GM18498 (cell line): ENCODE measurements at regions not wholly inside any gene's neighbourhood (a gene's known extent, or its start where the extent isn't known, plus 50 kb on each side); places are given as distances from the start of the nearest gene placed in this dataset.

Experiments
- ATAC-seq: cut with Tn5 transposase; IDR thresholded peaks from one replicate; pipeline ENCODE4 v1.9.1; 2021; ENCODE audit warnings: mild to moderate bottlenecking, moderate library complexity; ENCODE audit not compliant: unreplicated experiment

DNA sequence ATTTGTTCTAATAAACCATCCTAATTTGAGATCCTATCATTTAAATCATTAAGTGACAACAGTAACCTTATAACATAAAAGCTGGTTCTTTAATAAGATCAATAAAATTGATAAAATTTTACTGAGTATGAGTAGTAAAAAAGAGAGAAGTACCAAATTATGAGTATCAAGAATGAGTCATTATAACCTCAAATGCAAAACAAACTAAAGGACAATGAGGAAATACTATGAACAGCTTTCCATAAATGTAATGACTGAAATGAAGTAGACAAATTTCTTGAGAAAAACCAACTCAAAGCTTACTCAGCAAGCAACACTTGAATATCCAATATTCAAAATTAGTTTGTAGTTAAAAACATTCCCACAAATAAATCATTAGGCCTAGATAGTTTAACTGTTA lies 433.0 kb downstream of the ZEB2 start:
- no peak for ATAC-seq

GRCh38 chr2:144085016-144085415 lies 434.9 kb downstream of the ZEB2 start:
- ATAC-seq, result no peak

GRCh38 chr2:144084114-144084661 lies 435.7 kb downstream of the ZEB2 start:
- no peak for ATAC-seq

- ATAC-seq, result no peak
Measured at GRCh38 chr2:144083211-144083610, 436.7 kb downstream of the ZEB2 start.

GRCh38 chr2:144082777-144083176 lies 437.1 kb downstream of the ZEB2 start:
- ATAC-seq, result no peak

DNA sequence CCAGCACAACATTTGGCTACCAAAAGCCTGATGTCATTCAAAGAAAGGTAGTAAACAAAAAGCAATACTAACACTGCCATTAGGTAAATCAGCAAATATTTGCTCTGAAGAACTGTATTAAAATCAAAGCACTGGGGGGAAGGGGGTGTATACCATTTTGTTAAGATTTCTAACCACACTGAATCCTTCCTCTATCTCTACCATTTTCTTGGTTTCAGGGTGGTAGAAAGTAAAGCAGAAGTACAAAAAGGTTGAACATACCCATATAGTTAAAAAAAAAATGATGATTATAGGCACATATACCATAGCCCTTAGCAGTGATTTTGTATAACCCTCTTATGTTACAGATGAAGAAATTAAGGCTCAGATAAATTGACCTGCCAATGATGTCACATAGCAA lies 437.6 kb downstream of the ZEB2 start:
- ATAC-seq, result no peak

GRCh38 chr2:144081272-144081671 lies 438.6 kb downstream of the ZEB2 start:
- no peak for ATAC-seq

GRCh38 chr2:144079803-144080202 lies 440.1 kb downstream of the ZEB2 start:
- ATAC-seq, result no peak

DNA sequence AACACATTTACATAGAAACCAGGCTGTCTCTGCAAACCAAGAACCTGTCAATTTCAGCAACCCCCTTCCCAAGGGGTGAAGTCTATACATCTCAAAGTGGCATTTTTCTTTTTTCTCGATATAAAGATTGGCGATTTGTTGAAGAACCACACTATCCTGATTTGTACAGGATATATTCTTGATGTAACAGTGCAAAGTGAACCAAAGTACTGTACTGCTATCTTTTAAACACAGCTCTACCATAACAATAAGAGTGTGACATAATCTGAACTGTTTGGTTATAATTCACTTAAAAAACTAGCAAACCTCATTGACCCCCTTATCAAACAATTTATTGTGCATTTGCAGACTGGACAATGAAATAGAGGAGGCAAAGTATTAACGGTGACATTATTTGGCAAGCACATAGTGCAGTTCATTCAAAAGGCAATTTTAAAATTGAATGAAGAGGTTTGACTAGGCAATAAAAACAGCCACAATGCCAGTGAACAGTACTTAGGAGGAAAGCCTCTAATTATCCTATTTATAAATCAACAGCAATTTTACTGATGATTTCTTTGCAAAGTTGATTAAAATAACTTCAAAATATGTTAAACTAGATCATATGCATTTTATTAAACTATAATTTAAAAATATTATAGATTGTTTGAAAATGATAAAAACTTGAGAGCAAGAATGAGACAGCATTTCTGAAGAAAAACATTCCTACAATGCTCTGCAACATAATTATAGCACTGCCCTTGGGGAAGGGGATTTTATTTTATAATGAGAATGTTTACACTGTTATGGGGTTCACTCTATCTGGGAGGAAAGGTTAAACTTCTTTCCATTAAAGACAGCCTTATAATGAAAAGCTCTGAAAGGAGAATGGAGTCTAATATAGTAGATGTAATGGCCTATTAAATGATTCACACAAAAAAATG lies 440.9 kb downstream of the ZEB2 start:
- no peak for ATAC-seq

- ATAC-seq, result no peak
Measured at GRCh38 chr2:144078106-144078505, 441.8 kb downstream of the ZEB2 start.

DNA sequence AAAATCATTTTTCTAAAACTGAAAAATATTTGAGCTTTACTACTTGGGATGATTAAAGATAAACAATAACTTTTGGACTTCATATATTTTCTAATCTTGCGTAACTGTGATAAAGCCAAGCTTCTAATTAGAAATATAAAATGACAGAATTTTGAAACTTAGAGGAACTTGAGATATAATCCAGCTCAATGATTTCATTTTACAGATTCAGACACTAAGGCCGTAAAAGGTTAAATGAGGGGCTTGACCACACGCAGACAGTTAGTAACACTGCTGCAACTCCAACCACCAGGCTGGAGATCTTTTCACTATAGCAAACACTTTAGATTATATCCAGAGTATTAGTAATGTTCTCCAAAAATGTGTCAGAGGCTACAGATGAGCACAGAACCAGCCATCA lies 445.5 kb downstream of the ZEB2 start:
- no peak for ATAC-seq

GRCh38 chr2:144071461-144071860 lies 448.5 kb downstream of the ZEB2 start:
- ATAC-seq, result no peak

- ATAC-seq, result no peak
Measured at GRCh38 chr2:144067506-144067905, 452.4 kb downstream of the ZEB2 start.

DNA sequence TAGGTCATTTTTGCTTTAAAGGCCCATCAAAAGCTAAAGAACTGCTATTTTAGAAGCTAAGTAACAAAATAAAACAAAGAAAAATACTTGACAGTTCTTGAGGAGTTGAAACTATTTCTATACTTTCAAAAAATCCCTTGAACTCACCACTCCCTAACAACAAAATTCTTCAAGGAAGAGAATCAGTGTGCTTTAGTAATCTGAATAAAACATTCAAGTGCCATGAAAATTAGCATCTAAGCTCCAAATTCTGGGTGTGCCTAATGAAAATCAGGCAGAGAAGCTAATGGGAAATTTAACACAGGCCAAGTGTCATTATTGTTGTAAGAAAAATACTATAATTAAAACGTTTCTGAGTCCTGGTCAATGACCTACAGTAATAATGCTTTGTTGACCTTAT lies 456.3 kb downstream of the ZEB2 start:
- no peak for ATAC-seq

DNA sequence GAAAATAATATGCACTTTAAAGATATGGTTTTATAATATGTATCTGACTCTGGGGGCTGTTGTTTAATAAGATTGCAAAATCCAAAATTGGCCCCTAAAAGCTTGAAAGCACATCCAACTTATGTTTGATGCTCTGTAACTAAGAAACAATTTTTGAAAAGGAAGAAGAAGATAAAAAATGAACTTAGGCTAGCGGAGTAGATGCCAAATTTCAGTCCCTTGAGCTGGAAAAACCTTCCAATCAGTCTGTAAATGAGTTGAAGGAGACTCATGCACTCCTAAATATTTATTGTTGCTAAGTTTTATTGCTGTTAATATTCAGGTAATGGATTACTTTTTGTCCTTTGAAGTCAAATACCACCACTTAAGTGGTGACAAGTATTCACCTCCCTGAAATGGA lies 465.0 kb downstream of the ZEB2 start:
- no peak for ATAC-seq

DNA sequence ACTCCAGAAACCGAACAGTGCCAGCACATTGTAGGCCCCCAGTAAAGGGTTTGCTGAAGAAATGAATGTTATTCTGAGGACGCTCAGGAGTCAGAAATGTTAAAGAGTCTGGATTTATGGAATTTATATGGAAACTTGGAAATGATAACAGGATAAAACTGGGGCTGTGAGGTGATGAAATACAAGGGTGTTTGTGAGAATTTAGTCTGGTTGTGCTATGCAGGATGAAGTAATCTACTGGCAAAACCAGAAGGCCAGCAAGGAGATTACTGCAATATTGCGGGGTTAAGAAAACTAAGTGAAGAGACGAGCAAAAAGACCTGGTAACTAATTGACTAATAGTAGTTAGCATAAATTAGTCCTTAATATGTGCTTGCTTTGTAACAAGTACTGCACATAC lies 467.8 kb downstream of the ZEB2 start:
- ATAC-seq, result no peak

DNA sequence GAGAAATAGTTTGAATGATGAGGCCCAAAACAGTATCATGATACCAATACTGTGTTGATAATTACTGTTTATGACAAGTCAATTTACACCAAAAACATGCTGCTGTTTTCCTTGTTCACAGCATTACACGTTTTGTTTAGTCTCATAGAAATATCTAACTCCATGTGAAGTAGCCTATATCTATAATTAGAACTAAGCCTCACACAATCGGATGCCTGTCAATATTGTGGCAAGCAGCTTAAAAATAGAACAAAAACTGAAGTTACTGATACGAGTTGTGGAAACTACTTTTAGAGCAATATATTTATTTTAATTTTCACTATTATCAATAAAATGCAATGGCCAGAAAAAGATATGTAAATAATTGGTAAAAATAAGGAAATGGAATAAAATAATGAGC lies 470.8 kb downstream of the ZEB2 start:
- no peak for ATAC-seq

DNA sequence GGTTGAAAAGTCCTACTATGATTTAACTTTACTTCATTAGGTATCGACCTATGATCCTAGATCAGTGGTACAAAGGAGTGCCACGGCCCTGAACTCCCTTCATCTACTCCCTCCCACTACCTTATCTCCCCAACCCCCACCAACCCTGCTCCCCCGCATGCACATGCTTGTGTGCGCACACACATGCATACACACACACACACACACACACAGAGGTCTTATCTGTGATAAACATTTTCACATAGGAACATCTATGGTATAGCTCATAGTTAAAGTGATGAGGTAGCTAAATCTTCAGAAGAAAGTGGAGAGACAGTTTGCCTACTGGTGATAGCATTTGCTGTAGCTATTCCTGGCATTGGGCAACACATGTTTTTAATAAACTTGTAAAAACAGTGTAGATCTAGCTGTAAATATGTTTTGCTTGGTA lies 471.3 kb downstream of the ZEB2 start:
- ATAC-seq, result no peak

- no peak for ATAC-seq
Measured at GRCh38 chr2:144042751-144043150, 477.2 kb downstream of the ZEB2 start.

DNA sequence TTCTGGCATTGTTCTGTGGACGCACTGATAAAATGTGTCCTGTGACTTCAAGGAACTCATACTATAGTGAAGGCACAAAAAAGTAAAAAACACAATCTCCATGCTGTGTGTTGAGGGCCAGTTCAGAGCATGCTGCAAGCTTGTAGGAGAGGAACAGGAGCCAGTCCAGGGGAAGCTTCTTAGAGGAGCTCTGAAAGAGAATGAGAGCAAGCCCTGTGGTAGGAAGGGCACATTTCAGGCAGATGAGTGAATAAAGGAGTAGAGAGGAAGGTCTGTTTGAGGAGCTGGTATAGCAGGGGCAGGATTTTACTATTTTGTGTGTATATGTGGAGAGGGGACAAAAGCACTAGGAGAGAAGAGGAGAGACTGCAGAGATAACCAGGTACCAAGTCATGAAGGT lies 478.3 kb downstream of the ZEB2 start:
- ATAC-seq, result no peak

- no peak for ATAC-seq
Measured at GRCh38 chr2:144040834-144041233, 479.1 kb downstream of the ZEB2 start.

- no peak for ATAC-seq
Measured at GRCh38 chr2:144032566-144032965, 487.4 kb downstream of the ZEB2 start.

GRCh38 chr2:144030791-144031190 lies 489.1 kb downstream of the ZEB2 start:
- ATAC-seq, result no peak
